HL-60 (cell line): ENCODE measurements at regions not wholly inside any gene's neighbourhood (a gene's known extent, or its start where the extent isn't known, plus 50 kb on each side); places are given as distances from the start of the nearest gene placed in this dataset.

ENCODE experiments used
- CTCF ChIP-seq: IDR thresholded peaks from one replicate; pipeline ENCODE4 v1.5.1; 2011; ENCODE audit warnings: low read length, control low read depth, inconsistent platforms; ENCODE audit not compliant: insufficient read depth
- GABPA ChIP-seq: IDR thresholded peaks from 2 replicates; pipeline ENCODE4 v1.6.1; 2012; ENCODE audit warnings: low read depth
- REST ChIP-seq: IDR thresholded peaks from 2 replicates; pipeline ENCODE4 v1.6.1; 2012; ENCODE audit warnings: low read depth; ENCODE audit not compliant: insufficient replicate concordance

GRCh38 chr15:39056357-39056756 lies 491.7 kb upstream of the RASGRP1 start:
- TF ChIP-seq CTCF (no peak), REST (no peak), GABPA (no peak)
